ENCODE measurements at regions not wholly inside any gene's neighbourhood (a gene's known extent, or its start where the extent isn't known, plus 50 kb on each side); places are given as distances from the start of the nearest gene placed in this dataset.

DNA sequence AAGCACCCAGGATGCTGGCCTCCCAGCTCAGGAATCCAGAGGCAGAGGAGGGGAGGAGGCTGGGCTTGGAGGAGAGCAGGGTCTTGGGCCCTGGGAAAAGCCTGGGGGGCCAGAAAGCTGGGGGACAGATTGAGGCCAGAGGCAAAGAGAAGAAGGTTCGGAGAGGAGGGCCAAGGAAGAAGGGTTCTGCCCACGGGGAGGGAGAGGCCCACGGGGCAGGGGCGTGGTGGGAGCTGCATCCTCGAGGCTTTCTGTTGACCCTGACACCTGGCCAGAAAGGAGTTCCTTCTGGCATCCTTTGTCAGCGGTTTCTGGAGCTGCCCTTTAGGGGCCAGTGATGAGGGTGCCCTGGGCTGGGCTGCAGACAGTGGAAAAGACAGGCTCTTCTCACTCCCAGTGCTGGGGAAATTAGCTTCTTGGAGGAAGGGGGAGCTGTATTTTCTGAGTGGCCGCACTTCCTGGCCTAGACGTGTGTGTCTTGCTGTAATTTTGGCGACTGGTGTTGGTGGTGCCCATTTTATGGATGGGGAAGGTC, 308.7 kb downstream of the SEC14L1 start:
- Histone ChIP-seq H3K27me3 (ENCODE audit: control insufficient read depth, insufficient read depth, low read length) (no peaks in the 10 kb centered on the region), H3K36me3 (ENCODE audit: control insufficient read depth, insufficient read depth, low read length) (peaks cover 2% of the 10 kb centered on the region), H3K4me3 (ENCODE audit: low read depth, low read length) (no peak overlapping the region)
- TF ChIP-seq, protein P1, sequence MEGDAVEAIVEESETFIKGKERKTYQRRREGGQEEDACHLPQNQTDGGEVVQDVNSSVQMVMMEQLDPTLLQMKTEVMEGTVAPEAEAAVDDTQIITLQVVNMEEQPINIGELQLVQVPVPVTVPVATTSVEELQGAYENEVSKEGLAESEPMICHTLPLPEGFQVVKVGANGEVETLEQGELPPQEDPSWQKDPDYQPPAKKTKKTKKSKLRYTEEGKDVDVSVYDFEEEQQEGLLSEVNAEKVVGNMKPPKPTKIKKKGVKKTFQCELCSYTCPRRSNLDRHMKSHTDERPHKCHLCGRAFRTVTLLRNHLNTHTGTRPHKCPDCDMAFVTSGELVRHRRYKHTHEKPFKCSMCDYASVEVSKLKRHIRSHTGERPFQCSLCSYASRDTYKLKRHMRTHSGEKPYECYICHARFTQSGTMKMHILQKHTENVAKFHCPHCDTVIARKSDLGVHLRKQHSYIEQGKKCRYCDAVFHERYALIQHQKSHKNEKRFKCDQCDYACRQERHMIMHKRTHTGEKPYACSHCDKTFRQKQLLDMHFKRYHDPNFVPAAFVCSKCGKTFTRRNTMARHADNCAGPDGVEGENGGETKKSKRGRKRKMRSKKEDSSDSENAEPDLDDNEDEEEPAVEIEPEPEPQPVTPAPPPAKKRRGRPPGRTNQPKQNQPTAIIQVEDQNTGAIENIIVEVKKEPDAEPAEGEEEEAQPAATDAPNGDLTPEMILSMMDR (IDR thresholded peaks at IDR 0.05; ENCODE audit: insufficient read depth, low read length, severe bottlenecking) = no peak
- no peak for DNase-seq (ENCODE audit: low read depth)
- no peak for FAIRE-seq

- FAIRE-seq (no peak), DNase-seq (ENCODE audit: low read depth) (peak; percentile 44)
- peaks cover 2% of the 10 kb centered on the region for H3K36me3 ChIP-seq (ENCODE audit: control insufficient read depth, insufficient read depth, low read length)
- peak overlapping the region; percentile 31 for H3K4me3 ChIP-seq (ENCODE audit: low read depth, low read length)
- TF ChIP-seq, protein P1 (IDR thresholded peaks at IDR 0.05; ENCODE audit: insufficient read depth, low read length, severe bottlenecking) = no peak
- no peaks in the 10 kb centered on the region for H3K27me3 ChIP-seq (ENCODE audit: control insufficient read depth, insufficient read depth, low read length)
These were observed 309.4 kb downstream of the SEC14L1 start for GRCh38 chr17:77449908-77450741.

- Histone ChIP-seq H3K36me3 (ENCODE audit: control insufficient read depth, insufficient read depth, low read length) (peaks cover 4% of the 10 kb centered on the region), H3K4me3 (ENCODE audit: low read depth, low read length) (peak overlapping the region; percentile 31), H3K27me3 (ENCODE audit: control insufficient read depth, insufficient read depth, low read length) (no peaks in the 10 kb centered on the region)
- FAIRE-seq (no peak), DNase-seq (ENCODE audit: low read depth) (no peak)
- TF ChIP-seq, protein P1 (IDR thresholded peaks at IDR 0.05; ENCODE audit: insufficient read depth, low read length, severe bottlenecking) = no peak
These were observed 310.0 kb downstream of the SEC14L1 start for GRCh38 chr17:77450742-77451244.

GRCh38 chr17:77451245-77451893, 310.6 kb downstream of the SEC14L1 start:
- DNase-seq (ENCODE audit: low read depth) = no peak
- FAIRE-seq = no peak

GRCh38 chr17:77451894-77452852, 311.4 kb downstream of the SEC14L1 start:
- H3K27me3 ChIP-seq (ENCODE audit: control insufficient read depth, insufficient read depth, low read length) = no peaks in the 10 kb centered on the region
- TF ChIP-seq, protein P1 (IDR thresholded peaks at IDR 0.05; ENCODE audit: insufficient read depth, low read length, severe bottlenecking) = no peak
- DNase-seq (ENCODE audit: low read depth) (peak; percentile 55), FAIRE-seq (no peak)
- peaks cover 6% of the 10 kb centered on the region for H3K36me3 ChIP-seq (ENCODE audit: control insufficient read depth, insufficient read depth, low read length)
- peak overlapping the region; percentile 31 for H3K4me3 ChIP-seq (ENCODE audit: low read depth, low read length)

More at GRCh38 chr17:77451245-77451893, 310.6 kb downstream of the SEC14L1 start:
- peak overlapping the region; percentile 31 for H3K4me3 ChIP-seq (ENCODE audit: low read depth, low read length)
- TF ChIP-seq, protein P1 (IDR thresholded peaks at IDR 0.05; ENCODE audit: insufficient read depth, low read length, severe bottlenecking) = no peak
- peaks cover 5% of the 10 kb centered on the region for H3K36me3 ChIP-seq (ENCODE audit: control insufficient read depth, insufficient read depth, low read length)
- H3K27me3 ChIP-seq (ENCODE audit: control insufficient read depth, insufficient read depth, low read length) = no peaks in the 10 kb centered on the region

All from bronchial epithelial cell (primary cell).